HL-60 (cell line): ENCODE measurements at regions not wholly inside any gene's neighbourhood (a gene's known extent, or its start where the extent isn't known, plus 50 kb on each side); places are given as distances from the start of the nearest gene placed in this dataset.

ENCODE experiments used
- GABPA ChIP-seq: IDR thresholded peaks from 2 replicates; pipeline ENCODE4 v1.6.1; 2012; ENCODE audit warnings: low read depth
- TF ChIP-seq, protein P1 (sequence below): IDR thresholded peaks from one replicate; pipeline ENCODE4 v1.5.1; 2011; ENCODE audit warnings: low read length, control low read depth, inconsistent platforms; ENCODE audit not compliant: insufficient read depth
- TF ChIP-seq, protein P2 (sequence below): IDR thresholded peaks from 2 replicates; pipeline ENCODE4 v1.6.1; 2012; ENCODE audit warnings: low read depth; ENCODE audit not compliant: insufficient replicate concordance

DNA sequence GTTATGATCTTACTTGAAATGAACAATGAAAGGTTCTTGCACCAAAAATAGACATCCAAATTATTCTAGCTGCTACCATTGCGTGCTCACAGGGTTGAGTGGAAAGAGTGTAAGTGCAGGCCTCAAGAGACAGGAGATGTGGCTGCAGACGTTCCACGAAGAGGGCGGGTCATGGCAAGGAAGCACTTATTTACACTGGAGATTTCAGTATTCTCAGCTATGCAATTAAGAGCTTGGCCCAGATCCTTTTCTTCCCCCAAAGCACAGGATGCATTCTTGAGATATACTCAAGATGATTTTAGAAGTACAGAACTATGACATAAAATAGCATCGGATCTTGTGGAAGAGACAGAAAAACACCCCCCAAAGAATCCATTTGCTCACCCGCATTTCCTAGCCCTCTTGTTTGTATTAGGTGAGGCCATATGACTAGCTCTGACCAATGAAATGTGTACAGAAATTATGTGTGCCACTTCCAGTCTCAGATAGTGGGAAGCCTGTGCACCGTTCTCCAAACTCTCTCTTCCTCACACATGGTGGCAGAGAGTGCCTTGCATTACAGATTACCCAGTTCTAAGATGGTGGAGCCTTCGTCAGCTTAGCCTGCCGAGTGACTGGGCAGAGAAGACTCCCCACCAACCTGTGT is 261.4 kb downstream of the TTC8 start:
- TF ChIP-seq, protein P1, sequence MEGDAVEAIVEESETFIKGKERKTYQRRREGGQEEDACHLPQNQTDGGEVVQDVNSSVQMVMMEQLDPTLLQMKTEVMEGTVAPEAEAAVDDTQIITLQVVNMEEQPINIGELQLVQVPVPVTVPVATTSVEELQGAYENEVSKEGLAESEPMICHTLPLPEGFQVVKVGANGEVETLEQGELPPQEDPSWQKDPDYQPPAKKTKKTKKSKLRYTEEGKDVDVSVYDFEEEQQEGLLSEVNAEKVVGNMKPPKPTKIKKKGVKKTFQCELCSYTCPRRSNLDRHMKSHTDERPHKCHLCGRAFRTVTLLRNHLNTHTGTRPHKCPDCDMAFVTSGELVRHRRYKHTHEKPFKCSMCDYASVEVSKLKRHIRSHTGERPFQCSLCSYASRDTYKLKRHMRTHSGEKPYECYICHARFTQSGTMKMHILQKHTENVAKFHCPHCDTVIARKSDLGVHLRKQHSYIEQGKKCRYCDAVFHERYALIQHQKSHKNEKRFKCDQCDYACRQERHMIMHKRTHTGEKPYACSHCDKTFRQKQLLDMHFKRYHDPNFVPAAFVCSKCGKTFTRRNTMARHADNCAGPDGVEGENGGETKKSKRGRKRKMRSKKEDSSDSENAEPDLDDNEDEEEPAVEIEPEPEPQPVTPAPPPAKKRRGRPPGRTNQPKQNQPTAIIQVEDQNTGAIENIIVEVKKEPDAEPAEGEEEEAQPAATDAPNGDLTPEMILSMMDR = no peak
- TF ChIP-seq, protein P2, sequence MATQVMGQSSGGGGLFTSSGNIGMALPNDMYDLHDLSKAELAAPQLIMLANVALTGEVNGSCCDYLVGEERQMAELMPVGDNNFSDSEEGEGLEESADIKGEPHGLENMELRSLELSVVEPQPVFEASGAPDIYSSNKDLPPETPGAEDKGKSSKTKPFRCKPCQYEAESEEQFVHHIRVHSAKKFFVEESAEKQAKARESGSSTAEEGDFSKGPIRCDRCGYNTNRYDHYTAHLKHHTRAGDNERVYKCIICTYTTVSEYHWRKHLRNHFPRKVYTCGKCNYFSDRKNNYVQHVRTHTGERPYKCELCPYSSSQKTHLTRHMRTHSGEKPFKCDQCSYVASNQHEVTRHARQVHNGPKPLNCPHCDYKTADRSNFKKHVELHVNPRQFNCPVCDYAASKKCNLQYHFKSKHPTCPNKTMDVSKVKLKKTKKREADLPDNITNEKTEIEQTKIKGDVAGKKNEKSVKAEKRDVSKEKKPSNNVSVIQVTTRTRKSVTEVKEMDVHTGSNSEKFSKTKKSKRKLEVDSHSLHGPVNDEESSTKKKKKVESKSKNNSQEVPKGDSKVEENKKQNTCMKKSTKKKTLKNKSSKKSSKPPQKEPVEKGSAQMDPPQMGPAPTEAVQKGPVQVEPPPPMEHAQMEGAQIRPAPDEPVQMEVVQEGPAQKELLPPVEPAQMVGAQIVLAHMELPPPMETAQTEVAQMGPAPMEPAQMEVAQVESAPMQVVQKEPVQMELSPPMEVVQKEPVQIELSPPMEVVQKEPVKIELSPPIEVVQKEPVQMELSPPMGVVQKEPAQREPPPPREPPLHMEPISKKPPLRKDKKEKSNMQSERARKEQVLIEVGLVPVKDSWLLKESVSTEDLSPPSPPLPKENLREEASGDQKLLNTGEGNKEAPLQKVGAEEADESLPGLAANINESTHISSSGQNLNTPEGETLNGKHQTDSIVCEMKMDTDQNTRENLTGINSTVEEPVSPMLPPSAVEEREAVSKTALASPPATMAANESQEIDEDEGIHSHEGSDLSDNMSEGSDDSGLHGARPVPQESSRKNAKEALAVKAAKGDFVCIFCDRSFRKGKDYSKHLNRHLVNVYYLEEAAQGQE = no peak
- no peak for TF ChIP-seq GABPA
